HG03280 (cell line): ENCODE measurements at regions not wholly inside any gene's neighbourhood (a gene's known extent, or its start where the extent isn't known, plus 50 kb on each side); places are given as distances from the start of the nearest gene placed in this dataset.

Experiments
- ATAC-seq: cut with Tn5 transposase; IDR thresholded peaks from one replicate; pipeline ENCODE4 v1.9.1; 2021; ENCODE audit warnings: mild to moderate bottlenecking, moderate library complexity; ENCODE audit not compliant: unreplicated experiment

DNA sequence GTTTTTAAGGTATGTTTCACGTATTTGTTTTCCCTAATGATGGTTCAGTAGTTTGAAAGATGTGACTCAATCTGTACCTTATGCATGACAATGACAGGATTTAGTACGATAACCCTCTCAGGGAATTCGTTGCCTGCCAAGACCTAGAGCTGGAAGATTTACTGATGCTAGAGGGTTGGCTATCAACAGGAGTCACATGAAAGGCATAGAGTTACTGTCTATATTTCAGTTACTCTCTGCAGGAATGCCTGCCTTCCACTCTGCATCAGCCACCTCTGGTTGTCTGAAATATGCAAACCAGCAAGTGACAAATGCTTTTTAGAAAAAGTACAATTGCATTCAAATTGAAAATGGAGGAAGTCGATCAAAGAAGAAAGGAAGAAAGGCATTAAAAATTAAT lies 276.3 kb upstream of the RAG2 start:
- ATAC-seq, result no peak

DNA sequence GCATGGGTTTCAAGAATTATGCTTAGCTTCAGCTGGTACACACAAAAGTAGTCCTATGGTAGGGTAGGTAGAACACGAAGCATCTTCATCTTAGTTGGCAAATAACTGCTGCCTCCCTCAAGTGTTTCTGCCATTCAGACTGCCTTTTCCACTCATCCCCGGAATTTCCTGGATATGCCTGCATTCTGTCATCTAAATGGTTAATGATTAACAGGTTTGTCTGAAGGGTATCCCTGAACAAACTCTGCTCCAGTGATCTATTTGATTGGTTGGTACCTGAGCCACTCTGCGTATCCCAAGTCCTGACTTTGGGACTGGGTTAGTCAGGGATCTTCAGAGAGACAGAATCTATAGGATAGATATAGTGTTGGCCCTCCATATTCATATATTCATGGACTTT lies 272.3 kb upstream of the RAG2 start:
- ATAC-seq, result no peak

DNA sequence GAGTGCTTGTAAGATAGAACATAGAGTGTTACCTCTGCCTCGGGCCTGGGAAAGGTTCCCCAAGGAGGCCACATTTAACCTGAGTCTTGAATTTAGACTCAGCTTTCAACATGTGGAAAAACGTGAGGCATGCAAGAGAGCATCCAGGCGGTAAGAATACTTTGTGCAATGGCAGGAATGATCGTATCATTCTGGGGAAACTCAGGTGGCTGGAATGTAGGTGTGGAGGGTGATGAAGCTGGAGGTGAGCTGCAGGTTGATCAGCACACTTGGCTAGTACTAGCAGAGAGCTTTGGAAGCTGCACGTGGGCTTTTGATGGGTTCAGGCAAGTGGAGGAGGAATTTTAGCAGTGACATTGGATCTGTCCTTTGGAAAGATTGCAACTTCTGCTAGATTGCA lies 270.3 kb upstream of the RAG2 start:
- no peak for ATAC-seq

DNA sequence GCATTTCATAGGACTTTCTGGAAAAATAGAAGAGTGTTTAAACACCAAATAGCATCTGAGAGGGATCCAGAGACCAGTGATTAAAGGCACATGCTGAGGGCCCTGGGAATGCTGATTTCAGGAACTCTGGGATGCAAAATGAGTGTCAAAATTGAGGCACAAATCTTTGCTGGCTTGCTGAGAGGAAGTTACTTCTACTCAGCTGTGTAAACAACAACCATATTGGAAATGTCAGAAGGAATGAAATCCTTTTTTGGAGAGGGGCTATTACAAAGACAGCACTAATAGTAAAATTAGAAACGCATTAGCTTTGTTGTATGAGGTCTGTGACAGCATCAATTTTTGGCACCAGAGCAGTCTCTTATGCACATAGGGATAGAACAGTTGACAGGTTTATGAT lies 267.8 kb upstream of the RAG2 start:
- ATAC-seq, result no peak

DNA sequence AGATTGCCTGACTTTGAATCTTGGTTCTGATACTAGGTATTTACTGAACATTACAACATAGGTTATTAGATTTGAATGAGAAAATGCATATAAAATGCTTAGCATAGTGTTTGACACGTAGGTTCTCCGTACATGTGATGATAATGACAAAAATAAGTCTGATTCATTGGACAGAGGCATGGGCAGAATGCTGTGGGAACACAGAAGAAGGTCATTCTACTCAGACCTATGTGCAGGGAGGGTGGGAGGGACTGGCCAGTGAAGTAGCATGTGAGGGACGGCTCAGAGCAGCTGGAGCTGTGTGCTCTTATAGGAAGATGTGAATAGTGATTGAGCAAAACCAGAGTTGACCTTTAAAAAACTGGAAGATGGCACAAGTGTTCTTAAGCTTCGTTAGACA lies 256.8 kb upstream of the RAG2 start:
- ATAC-seq, result no peak

DNA sequence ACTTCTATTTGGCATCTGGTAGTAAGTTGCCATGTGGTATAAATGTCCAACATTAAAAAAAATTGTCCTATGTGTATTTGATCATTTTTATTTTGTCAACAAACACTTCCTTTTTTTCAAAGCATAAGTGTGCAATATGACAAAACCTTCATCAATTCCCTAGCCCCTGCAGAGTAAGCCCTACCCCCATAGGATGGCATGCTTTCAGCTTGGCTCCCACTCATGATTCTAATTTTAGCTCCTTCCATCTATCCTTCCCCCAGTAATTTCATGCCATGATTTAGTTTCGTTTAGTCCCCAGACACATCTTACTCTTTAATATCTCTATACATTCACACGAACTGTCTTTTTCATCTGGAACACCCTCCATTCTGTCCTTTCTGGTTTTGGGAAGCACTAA lies 250.6 kb upstream of the RAG2 start:
- ATAC-seq, result no peak

DNA sequence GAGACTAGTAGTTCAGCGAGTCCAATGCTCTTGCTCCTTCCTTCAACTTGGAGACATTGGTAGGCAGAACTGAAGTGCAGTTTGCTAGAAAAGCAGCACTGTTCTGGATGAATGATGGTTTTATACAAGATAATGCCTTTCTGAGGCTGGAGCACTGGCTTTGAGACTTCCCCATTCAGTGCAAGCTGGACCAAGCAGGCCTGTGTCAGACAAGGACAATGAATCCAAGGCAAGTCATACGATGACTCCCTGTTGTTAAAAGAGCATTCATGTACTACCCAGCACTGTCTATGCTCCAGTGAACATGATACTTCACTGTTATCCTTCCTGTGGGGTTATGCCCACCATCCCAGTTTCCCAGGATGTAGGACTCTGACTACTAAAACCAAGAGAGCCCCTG lies 242.3 kb upstream of the RAG2 start:
- ATAC-seq, result no peak

DNA sequence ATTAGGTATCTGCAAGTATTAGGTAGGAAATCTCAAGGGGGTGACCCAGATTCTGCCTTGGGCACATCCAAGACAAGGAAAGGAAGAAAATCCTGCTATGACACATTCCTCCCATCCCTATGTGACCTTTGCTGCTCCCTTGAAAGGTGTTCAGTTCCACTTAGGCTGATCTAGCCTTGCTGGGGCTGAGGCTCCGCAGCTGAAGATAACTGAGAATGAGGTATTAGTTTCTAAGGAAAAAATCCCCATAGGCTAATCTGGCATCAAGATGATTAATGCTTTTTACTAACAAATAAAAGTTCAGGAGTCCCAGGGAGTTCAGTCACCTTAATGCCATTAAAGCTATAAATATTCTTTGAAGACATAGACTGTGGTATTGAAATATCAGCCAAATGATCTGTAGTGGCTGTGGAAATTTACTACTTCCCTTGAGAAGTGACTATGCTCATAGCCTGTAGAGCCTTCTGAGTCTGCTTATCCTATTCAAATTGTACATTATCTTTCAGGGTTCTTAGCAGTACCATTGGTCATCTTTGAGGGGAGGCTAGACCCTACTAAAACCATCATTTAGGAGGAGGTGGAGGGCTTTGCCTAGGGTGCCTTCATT lies 239.9 kb upstream of the RAG2 start:
- ATAC-seq, result no peak

DNA sequence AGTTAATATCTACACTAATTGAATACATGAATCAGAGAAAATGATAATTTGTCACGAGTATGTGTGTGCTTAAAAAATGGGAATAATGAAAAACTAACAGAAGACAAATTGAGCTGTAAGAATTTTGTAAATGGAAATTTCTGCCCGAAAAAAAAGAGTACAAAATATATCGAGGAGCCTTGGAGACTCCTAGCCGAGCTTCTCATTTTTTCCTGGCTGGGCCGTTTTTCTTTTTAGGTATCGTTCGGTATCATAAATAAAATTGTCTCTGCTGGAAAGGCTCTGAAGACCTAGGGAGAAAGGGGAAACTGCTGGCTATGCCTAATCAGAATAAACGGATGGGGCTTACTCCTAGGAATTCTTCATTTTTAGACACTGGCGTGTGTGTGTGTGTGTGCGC lies 227.2 kb upstream of the RAG2 start:
- ATAC-seq, result no peak

DNA sequence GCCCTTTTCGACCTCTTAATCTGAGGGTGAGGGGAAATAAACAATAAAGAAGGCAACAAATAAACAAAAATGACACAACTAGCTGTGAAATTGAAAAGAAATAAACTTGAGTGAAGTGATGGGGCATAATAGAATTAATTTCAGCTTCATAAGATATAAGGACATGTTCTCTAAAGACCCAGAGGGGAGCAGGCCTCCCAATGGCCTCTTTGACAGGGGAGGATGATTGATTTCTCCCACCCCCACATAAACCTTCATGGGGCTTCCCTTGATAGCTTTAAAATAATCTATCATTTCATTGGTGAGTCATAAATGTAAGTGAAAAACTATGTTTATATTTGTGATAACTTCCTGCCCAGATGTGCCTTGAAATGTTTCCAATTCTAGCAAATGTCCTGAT lies 226.3 kb upstream of the RAG2 start:
- ATAC-seq, result no peak

DNA sequence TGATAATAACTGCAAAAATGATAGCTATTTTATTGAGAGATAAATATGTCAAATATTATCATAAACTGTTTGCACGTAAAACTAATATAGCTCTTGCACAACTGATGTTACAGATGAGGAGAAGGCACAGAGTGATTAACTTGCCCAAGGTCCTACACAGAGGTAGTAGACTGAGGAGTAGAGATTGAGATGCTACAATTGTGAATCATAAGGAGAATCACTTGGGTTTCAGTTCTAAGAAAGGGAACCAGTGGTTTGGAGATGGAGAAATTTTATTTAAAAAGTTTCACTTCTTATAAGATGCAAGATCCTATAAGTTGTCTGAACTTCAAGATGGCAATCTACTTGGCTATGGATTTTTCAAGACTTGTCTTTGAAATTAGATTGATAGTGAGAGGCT lies 224.8 kb upstream of the RAG2 start:
- ATAC-seq, result no peak

DNA sequence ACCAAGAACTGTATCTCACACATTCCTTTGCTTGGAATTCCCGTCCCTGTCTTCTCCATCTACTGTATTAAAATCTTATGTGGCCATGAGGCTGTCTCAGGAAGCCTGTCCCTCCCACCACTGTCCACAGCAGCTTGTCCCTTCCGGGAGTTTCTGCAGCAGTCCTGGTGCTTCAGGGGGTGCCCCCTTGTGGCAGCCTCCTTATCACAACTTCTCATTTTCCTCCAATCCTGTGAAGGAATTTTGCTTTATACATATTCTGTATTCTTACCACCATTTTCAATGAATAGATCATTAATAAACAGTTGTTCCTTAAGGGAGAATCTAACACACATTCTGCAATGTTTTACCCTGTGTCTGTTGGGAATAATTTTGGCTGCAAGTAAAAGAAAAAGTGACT lies 220.4 kb upstream of the RAG2 start:
- ATAC-seq, result no peak

DNA sequence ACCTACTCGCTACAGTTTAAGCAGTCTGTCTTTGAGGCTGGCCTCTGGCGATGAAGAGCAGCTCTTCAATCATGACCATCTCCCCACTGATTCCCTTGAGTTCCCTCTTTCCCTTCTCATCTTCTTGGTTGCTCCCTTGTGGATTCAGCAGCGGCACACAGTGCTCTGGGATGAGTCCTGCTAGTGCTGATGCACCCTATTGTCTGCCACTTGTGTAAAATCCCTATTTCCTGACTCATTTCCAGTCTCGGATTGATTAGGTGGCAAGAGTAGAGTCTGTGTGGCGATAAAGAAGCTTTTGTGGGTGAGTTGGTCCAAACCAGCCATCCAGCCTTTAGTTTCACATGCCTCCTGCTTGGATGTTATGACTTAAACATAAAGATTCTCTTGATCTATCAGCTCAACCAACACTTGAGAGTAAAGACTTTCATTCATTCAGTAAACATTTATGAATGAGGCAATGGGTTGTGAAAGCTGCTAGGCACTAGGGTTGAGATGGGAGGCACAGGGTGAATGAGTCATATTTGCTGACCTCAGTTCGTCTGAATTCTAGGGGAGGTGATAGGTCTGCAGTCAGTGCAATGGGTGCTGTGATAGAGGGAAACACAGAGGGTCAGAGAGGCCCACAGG lies 219.4 kb upstream of the RAG2 start:
- ATAC-seq, result no peak

DNA sequence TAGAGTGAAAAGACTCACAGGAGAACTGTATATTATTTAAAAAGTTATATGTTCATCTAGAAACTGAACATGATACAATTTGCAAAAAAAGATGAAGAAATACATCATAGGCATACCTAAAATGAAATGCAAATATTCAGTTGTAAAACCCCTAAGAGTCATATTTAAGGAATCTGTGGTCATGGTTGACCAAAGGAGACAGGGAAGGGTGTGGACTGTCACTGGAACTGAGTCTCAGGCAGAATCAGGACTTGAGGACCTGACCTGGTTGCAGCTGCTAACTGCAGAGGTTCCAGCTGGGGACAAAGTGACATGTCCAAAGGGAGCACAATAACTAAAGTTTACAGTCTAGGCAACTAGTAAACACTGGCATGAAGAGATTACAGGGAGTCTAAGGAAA lies 211.3 kb upstream of the RAG2 start:
- no peak for ATAC-seq

DNA sequence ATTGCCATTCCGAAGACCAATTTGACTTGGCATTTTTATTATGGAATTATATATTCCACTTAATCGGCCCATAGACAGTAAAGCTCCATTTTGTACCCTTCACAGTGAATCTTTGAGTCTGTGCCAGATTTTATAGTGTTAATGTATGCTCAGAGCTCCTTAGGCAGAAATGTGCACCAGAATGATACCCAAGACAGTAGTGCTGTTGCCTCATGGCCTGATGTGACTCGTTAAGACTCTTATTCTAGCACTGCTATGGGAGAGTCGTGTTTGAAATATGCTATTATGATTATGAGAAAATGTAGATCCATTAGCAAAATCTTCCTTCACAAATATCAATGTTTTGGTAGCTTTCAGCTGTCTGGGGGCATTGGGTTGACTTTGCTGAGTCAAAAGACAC lies 209.8 kb upstream of the RAG2 start:
- ATAC-seq, result no peak

DNA sequence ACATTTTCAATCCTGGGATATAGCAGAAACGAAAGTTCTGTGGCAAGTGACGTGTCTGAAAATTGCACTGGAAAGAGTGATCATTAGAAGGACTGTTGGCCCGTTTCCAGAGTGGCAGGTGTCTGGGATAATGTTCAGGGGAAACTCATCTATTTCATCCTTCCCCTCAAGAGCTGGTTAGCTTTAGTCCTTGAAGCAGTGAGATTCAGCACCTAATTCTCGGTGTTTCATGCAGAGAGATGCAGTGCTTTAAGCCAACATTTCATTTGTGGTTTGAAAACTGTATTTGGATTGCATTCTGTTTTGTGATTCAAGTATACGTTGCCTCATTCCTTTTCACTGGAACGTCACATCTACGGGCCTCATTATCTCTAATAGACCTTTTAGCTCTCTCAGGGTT lies 205.0 kb upstream of the RAG2 start:
- no peak for ATAC-seq

DNA sequence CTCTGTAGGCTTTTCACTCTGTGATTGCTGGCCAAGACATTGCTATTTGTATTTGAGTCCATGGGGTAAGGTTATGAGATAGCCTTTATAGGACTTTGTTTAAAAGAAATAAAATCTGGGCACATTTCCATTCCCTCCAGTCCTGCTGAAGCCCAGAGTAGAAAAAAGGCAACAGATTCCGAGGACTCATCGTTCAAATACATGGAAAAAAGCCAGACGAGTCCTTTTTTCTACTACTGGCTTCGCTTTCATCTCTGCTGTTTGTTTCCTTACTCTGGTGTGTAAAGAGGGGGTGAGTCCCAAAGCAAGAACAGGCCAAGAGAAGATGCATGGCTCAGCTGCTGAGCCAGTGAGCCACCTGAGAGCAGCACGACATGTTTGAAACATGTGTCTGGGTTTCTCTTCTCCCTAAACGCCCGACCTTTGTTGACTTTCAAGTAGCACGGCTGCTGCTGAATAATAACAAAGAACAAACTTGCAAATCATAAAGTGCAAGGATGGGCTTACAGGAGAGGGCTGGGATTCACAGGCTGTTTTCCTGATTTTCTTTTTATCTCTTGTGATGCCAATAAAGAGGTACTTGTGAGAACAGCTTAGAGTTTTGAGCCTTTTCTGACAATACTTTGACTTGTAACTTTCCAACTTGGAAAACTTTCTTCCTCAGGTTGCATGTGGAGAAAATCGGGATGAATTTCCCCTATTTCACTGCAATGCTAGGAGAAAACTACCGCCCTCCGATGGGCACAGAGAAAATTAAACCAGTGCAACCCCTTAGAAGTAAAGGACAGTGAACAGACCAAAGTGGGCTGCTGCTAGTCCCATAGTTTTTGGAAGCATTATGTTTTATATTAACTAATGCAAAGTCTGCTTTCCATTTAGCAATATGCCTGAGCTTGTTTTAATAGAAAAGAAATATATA lies 195.2 kb upstream of the RAG2 start:
- ATAC-seq, result no peak

DNA sequence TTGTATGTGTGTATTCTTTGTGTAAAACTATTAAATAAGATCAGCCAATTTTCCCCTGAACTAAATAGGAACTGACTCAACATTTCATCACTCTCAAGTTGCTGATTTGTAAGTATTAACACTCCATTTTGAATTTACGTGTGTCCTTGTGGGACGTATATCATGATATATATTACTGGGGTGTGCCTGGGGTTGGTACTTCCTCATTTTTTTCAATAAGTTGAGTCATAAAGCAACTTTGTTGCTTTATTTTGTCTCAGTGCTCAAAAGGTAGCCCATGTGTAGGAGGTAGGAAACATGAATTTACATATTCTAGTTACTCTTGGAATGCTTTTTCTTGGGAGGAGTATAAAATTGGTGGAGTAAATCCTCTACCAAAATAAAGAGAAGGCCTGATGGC lies 193.9 kb upstream of the RAG2 start:
- no peak for ATAC-seq

DNA sequence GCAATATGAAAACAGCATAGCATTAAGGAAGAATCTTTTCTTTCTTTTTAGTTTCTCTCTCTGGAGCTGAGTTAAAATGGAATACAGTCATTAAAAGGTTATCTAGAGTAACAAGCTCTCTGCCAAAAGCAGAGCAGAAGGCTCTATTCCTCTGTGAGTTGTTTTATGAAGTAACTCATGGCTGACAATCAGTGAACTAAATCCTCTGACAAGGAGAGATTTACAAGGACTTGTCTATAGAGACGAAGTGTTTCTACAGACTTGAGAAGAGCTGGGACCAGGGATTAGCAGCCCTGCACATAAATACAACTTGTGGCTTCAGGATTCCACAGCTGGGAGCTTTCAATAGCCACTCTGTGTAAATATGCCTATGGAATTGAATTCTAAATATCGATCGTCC lies 192.5 kb upstream of the RAG2 start:
- ATAC-seq, result no peak

DNA sequence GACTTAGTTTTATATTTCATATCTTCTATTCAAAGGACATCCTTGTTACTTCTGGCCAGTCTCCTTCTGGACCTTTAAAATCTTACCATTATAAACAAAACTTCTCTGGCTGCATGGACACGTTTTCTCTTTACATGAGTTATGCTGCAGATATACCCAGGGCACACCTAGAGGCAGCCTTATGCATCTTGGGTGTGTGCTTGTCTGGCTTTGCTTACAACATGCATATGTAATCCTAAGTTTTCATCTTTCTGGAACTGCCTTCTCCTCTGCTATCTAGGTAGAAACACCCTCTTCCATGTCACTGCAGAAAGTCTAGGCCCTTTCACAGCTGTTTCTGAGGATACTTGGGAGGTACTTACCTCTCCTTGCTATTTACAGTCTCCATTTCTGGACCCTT lies 185.8 kb upstream of the RAG2 start:
- ATAC-seq, result no peak

DNA sequence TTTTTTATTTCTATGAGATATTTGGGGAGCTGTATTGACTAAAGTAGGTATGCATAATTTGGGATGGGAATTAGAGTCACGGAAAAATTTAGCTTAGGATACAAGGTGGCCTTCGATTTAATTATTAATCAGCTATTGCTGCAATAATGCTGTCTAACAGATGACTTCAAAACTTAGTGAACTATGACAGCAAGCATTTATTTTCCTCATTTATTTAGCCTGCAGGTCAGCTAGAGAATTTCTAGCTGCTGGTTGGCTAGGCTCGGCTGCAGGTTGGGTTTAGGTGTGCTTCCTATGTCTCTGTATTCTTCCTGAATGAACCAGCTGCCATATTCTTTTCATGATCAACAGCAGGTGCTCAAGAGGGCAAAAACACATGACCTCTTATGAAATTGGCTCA lies 181.8 kb upstream of the RAG2 start:
- no peak for ATAC-seq

DNA sequence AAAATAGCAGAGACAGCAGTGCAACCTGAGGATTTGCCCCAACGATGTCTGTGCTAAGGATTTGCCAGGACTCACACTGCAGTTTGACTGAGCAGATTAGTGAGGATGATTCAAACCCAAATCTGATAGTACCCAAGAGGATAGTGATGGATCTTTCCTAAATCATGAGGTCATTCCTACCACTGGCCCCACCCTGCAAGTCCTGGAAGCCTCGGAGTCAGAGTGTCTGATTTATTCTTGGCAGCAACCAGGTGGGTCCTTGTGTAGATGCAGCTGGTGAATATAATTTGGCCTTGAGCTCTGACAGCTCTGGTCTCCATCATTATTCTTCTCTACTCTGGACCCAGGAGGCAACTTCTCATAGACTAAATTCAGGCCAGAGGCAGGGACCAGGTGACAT lies 179.3 kb upstream of the RAG2 start:
- no peak for ATAC-seq
